ENCODE measurements at regions not wholly inside any gene's neighbourhood (a gene's known extent, or its start where the extent isn't known, plus 50 kb on each side); places are given as distances from the start of the nearest gene placed in this dataset.

DNA sequence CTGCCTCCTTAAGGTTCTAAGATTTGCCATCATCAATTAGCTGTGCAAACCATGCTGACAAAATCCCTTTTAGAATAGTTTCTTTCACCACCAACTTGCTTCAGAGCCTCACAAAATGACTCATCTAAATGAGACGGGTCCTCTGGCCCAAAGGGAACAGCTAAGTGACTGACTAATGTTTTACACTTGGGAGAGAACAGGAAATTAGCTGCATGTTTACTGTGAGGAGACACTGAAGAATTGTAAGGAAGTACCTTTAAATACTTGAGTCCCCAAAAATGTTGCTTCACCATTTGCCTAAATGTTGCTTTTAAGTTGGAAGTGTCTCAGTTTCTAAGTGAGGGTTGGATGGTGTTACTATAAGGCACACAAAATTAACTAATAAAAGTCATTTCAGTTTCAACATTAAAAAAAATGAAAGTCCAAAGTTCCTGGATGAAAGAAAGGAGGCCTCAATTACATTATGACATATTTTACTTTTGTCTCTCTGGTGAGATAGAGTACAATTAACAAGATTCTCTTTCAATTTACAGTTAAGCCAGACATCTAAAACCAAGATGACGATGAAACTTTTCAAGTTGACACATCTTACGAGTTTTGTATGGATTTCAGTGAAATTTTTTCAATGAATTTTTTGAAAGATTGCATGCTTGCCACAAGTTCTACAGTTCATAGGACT lies 229.1 kb upstream of the FN1 start:
- no peaks in the 10 kb centered on the region for H3K9me2 ChIP-seq (ENCODE audit: insufficient read depth, low read length)
- no peak overlapping the region for H3K9ac ChIP-seq (ENCODE audit: low read length)
- H3K79me2 ChIP-seq (replicated peaks; ENCODE audit: insufficient read depth, low read length) = no peaks in the 10 kb centered on the region
- H3K4me3 ChIP-seq (ENCODE audit: low read length) = no peak overlapping the region
- no peaks in the 10 kb centered on the region for H4K20me1 ChIP-seq (ENCODE audit: insufficient read depth)
- H3F3A ChIP-seq (ENCODE audit: insufficient read depth, low read length, poor library complexity, severe bottlenecking) = no peaks in the 10 kb centered on the region
- H2AFZ ChIP-seq (ENCODE audit: low read depth, low read length) = no peak overlapping the region
- no peak overlapping the region for H3K4me2 ChIP-seq (ENCODE audit: low read length)
- no peaks in the 10 kb centered on the region for H3K27me3 ChIP-seq (ENCODE audit: insufficient read depth, low read depth, low read length)
- TF ChIP-seq SMC3 (conservative IDR thresholded peaks at IDR 0.05; ENCODE audit: poor library complexity) (no peak), TAF1 (IDR thresholded peaks at IDR 0.05; ENCODE audit: low read depth) (no peak), RAD21 (conservative IDR thresholded peaks at IDR 0.05) (no peak), MXI1 (conservative IDR thresholded peaks at IDR 0.05; ENCODE audit: poor library complexity, severe bottlenecking) (no peak), POLR2AphosphoS5 (IDR thresholded peaks at IDR 0.05) (no peak), EP300 (conservative IDR thresholded peaks at IDR 0.05; ENCODE audit: poor library complexity, severe bottlenecking) (no peak), EZH2 (IDR thresholded peaks at IDR 0.05; ENCODE audit: borderline replicate concordance, insufficient read depth, low read length, poor library complexity, severe bottlenecking) (no peak)
- TF ChIP-seq, protein P1, sequence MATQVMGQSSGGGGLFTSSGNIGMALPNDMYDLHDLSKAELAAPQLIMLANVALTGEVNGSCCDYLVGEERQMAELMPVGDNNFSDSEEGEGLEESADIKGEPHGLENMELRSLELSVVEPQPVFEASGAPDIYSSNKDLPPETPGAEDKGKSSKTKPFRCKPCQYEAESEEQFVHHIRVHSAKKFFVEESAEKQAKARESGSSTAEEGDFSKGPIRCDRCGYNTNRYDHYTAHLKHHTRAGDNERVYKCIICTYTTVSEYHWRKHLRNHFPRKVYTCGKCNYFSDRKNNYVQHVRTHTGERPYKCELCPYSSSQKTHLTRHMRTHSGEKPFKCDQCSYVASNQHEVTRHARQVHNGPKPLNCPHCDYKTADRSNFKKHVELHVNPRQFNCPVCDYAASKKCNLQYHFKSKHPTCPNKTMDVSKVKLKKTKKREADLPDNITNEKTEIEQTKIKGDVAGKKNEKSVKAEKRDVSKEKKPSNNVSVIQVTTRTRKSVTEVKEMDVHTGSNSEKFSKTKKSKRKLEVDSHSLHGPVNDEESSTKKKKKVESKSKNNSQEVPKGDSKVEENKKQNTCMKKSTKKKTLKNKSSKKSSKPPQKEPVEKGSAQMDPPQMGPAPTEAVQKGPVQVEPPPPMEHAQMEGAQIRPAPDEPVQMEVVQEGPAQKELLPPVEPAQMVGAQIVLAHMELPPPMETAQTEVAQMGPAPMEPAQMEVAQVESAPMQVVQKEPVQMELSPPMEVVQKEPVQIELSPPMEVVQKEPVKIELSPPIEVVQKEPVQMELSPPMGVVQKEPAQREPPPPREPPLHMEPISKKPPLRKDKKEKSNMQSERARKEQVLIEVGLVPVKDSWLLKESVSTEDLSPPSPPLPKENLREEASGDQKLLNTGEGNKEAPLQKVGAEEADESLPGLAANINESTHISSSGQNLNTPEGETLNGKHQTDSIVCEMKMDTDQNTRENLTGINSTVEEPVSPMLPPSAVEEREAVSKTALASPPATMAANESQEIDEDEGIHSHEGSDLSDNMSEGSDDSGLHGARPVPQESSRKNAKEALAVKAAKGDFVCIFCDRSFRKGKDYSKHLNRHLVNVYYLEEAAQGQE (IDR thresholded peaks at IDR 0.05; ENCODE audit: borderline replicate concordance) = no peak
- TF ChIP-seq, protein P2, sequence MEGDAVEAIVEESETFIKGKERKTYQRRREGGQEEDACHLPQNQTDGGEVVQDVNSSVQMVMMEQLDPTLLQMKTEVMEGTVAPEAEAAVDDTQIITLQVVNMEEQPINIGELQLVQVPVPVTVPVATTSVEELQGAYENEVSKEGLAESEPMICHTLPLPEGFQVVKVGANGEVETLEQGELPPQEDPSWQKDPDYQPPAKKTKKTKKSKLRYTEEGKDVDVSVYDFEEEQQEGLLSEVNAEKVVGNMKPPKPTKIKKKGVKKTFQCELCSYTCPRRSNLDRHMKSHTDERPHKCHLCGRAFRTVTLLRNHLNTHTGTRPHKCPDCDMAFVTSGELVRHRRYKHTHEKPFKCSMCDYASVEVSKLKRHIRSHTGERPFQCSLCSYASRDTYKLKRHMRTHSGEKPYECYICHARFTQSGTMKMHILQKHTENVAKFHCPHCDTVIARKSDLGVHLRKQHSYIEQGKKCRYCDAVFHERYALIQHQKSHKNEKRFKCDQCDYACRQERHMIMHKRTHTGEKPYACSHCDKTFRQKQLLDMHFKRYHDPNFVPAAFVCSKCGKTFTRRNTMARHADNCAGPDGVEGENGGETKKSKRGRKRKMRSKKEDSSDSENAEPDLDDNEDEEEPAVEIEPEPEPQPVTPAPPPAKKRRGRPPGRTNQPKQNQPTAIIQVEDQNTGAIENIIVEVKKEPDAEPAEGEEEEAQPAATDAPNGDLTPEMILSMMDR (IDR thresholded peaks at IDR 0.05; ENCODE audit: poor library complexity, severe bottlenecking) = no peak
- no peak overlapping the region for H3K27ac ChIP-seq (ENCODE audit: low read length)
- H3K36me3 ChIP-seq (ENCODE audit: insufficient read depth, low read length) = no peaks in the 10 kb centered on the region
- no peaks in the 10 kb centered on the region for H3K9me3 ChIP-seq (ENCODE audit: low read length)

DNA sequence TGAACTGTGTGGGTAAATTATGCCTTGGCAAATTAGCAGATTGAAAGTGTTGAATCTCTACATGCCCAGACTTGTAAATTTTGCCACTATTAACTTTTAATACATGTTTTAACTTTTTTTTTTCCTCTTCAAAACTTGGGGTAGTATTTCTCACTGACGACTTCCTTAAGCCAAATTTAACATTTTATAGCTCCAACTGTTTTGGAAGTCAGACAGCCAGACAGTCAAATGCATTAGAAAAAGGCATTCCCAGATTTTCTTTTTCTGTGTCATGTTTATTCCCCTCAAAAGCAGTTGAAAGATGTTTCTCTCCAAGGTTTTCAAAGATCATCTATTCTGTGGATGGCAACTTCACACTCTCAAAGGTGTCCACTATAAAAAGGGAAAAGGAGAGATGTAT lies 226.8 kb upstream of the FN1 start:
- Histone ChIP-seq H3K9ac (ENCODE audit: low read length) (no peak overlapping the region), H3K4me2 (ENCODE audit: low read length) (no peak overlapping the region), H2AFZ (ENCODE audit: low read depth, low read length) (no peak overlapping the region)

More for the DNA sequence above, 226.8 kb upstream of the FN1 start:
- Histone ChIP-seq H4K20me1 (ENCODE audit: insufficient read depth) (no peaks in the 10 kb centered on the region), H3K4me3 (ENCODE audit: low read length) (no peak overlapping the region), H3K9me2 (ENCODE audit: insufficient read depth, low read length) (no peaks in the 10 kb centered on the region), H3F3A (ENCODE audit: insufficient read depth, low read length, poor library complexity, severe bottlenecking) (no peaks in the 10 kb centered on the region), H3K79me2 (replicated peaks; ENCODE audit: insufficient read depth, low read length) (no peaks in the 10 kb centered on the region), H3K27me3 (ENCODE audit: insufficient read depth, low read depth, low read length) (no peaks in the 10 kb centered on the region), H3K9me3 (ENCODE audit: low read length) (no peaks in the 10 kb centered on the region), H3K36me3 (ENCODE audit: insufficient read depth, low read length) (no peaks in the 10 kb centered on the region), H3K27ac (ENCODE audit: low read length) (no peak overlapping the region)
- no peak for TF ChIP-seq SMC3 (conservative IDR thresholded peaks at IDR 0.05; ENCODE audit: poor library complexity)
- TF ChIP-seq EP300 (conservative IDR thresholded peaks at IDR 0.05; ENCODE audit: poor library complexity, severe bottlenecking) = no peak
- TF ChIP-seq EZH2 (IDR thresholded peaks at IDR 0.05; ENCODE audit: borderline replicate concordance, insufficient read depth, low read length, poor library complexity, severe bottlenecking) = no peak
- no peak for TF ChIP-seq MXI1 (conservative IDR thresholded peaks at IDR 0.05; ENCODE audit: poor library complexity, severe bottlenecking)
- no peak for TF ChIP-seq POLR2AphosphoS5 (IDR thresholded peaks at IDR 0.05)
- no peak for TF ChIP-seq RAD21 (conservative IDR thresholded peaks at IDR 0.05)
- TF ChIP-seq, protein P2 (IDR thresholded peaks at IDR 0.05; ENCODE audit: poor library complexity, severe bottlenecking) = no peak
- TF ChIP-seq TAF1 (IDR thresholded peaks at IDR 0.05; ENCODE audit: low read depth) = no peak
- TF ChIP-seq, protein P1 (IDR thresholded peaks at IDR 0.05; ENCODE audit: borderline replicate concordance) = no peak

Measured in neural cell (in vitro differentiated cells).